PFSK-1 (cell line): ENCODE measurements at regions not wholly inside any gene's neighbourhood (a gene's known extent, or its start where the extent isn't known, plus 50 kb on each side); places are given as distances from the start of the nearest gene placed in this dataset.

ENCODE experiments used
- POLR2AphosphoS5 ChIP-seq: IDR thresholded peaks from 2 replicates; pipeline ENCODE4 v1.6.1; 2012; ENCODE audit warnings: low read depth, mild to moderate bottlenecking, control low read depth, low read length, moderate library complexity
- SIN3A ChIP-seq: IDR thresholded peaks from 2 replicates; pipeline ENCODE4 v1.6.1; 2012; ENCODE audit warnings: mild to moderate bottlenecking, low read length, moderate library complexity, borderline replicate concordance; ENCODE audit not compliant: insufficient read depth
- TAF1 ChIP-seq: IDR thresholded peaks from 2 replicates; pipeline ENCODE4 v1.6.1; 2012; ENCODE audit warnings: low read length, control low read depth, borderline replicate concordance; ENCODE audit not compliant: insufficient read depth
- TF ChIP-seq, protein P1 (sequence below), 2 experiments: IDR thresholded peaks; 2 replicates each; pipeline versions ENCODE4 v1.6.1 to v1.8.0; 2011 to 2012; ENCODE audit warnings: low read depth in 2 of 2, low read length in 2 of 2, control low read depth in 1 of 2, inconsistent platforms in 1 of 2, mild to moderate bottlenecking in 1 of 2, moderate library complexity in 1 of 2; ENCODE audit not compliant: insufficient read depth in 1 of 2

DNA sequence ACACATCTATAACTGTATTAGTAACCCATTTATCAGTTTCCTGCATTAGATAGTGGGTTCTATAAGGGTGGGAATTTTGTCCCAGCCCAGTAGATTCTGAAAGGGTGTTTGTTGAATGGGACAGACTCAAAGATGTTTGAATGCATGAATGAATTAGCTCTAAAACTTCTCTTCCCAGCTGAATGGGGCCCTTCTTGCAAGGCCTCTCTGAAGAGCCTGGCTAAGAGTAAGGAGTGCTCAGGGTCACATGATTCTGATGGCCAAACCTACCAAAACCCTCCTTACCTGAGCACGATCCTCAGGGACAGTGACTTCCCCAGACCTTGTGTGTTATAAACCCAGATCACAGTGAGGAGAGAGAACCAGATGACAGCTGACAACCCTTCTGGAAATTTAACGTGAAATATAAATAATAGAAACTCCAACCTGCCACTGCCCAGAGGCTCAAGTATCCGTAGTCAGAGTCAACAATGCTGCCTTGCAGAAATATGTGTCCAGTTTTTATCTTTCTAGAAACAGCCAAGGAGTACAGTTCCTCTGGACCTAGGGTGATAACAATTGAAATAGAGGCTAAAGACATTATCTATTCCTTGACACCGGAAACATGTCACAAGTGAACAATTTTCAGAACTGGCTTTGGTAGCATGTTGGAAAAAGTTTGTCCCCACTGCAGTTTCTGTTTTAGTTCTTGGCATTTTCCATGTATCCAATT, 268.9 kb upstream of the MAF start:
- no peak for TF ChIP-seq POLR2AphosphoS5
- TF ChIP-seq SIN3A = no peak
- TF ChIP-seq, protein P1, sequence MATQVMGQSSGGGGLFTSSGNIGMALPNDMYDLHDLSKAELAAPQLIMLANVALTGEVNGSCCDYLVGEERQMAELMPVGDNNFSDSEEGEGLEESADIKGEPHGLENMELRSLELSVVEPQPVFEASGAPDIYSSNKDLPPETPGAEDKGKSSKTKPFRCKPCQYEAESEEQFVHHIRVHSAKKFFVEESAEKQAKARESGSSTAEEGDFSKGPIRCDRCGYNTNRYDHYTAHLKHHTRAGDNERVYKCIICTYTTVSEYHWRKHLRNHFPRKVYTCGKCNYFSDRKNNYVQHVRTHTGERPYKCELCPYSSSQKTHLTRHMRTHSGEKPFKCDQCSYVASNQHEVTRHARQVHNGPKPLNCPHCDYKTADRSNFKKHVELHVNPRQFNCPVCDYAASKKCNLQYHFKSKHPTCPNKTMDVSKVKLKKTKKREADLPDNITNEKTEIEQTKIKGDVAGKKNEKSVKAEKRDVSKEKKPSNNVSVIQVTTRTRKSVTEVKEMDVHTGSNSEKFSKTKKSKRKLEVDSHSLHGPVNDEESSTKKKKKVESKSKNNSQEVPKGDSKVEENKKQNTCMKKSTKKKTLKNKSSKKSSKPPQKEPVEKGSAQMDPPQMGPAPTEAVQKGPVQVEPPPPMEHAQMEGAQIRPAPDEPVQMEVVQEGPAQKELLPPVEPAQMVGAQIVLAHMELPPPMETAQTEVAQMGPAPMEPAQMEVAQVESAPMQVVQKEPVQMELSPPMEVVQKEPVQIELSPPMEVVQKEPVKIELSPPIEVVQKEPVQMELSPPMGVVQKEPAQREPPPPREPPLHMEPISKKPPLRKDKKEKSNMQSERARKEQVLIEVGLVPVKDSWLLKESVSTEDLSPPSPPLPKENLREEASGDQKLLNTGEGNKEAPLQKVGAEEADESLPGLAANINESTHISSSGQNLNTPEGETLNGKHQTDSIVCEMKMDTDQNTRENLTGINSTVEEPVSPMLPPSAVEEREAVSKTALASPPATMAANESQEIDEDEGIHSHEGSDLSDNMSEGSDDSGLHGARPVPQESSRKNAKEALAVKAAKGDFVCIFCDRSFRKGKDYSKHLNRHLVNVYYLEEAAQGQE (IDR thresholded peaks at IDR 0.05; ENCODE audit: insufficient read depth in 1 of 2, low read depth in 2 of 2, low read length in 2 of 2) = no peak
- no peak for TF ChIP-seq TAF1
